PC-9 (cell line): ENCODE measurements at regions not wholly inside any gene's neighbourhood (a gene's known extent, or its start where the extent isn't known, plus 50 kb on each side); places are given as distances from the start of the nearest gene placed in this dataset.

Experiments
- BruUV-seq: library from RNA; stranded (reverse); fragments of 400-500 nt; replicated peaks from 2 replicates; lab custom pipeline; 2021; lab: Mats Ljungman, UMichigan
- CTCF ChIA-PET: fragments of 300-600 bp; sonication (Branson Sonifier 250); formaldehyde crosslinking; loops from one replicate; lab custom pipeline; 2022; ENCODE audit warnings: antibody characterized with exemption; lab: Charles Lee
- POLR2A ChIA-PET: fragments of 300-600 bp; sonication (Branson Sonifier 250); formaldehyde crosslinking; loops from one replicate; lab custom pipeline; 2022; ENCODE audit warnings: antibody characterized with exemption; ENCODE audit not compliant: unreplicated experiment; lab: Charles Lee
- DNase-seq, 2 experiments: peaks; one replicate each; pipeline versions ENCODE4 v3.0.0 to v3.0.0-alpha.2; 2015 to 2022; ENCODE audit warnings: mixed read lengths in 1 of 2
- H2AFZ ChIP-seq: fragments of 200-600 bp; sonication (generic); 2 replicates; pipeline ENCODE4 v1.8.1; 2017; ENCODE audit warnings: antibody characterized with exemption
- H3F3A ChIP-seq: fragments of 200-600 bp; sonication (generic); 2 replicates; pipeline ENCODE4 v1.8.1; 2017; ENCODE audit warnings: antibody characterized with exemption, mild to moderate bottlenecking, low read depth; ENCODE audit not compliant: insufficient read depth
- H3K27ac ChIP-seq: fragments of 200-600 bp; sonication (generic); 2 replicates; pipeline ENCODE4 v1.6.1; 2016; ENCODE audit warnings: mixed run types
- H3K27me3 ChIP-seq: fragments of 200-600 bp; sonication (generic); 2 replicates; pipeline ENCODE4 v1.6.1; 2016; ENCODE audit warnings: low read depth, mixed run types; ENCODE audit not compliant: insufficient read depth
- H3K36me3 ChIP-seq: fragments of 200-600 bp; sonication (generic); 2 replicates; pipeline ENCODE4 v1.6.1; 2016; ENCODE audit warnings: low read depth, mixed run types
- H3K4me1 ChIP-seq: fragments of 200-600 bp; sonication (generic); replicated peaks from 2 replicates; pipeline ENCODE4 v1.6.1; 2016; ENCODE audit warnings: mixed run types; ENCODE audit not compliant: insufficient read depth
- H3K4me2 ChIP-seq: fragments of 200-600 bp; sonication (generic); 2 replicates; pipeline ENCODE4 v1.6.1; 2017; ENCODE audit warnings: mixed run types
- H3K4me3 ChIP-seq: fragments of 200-600 bp; sonication (generic); 2 replicates; pipeline ENCODE4 v1.6.1; 2016; ENCODE audit warnings: mixed run types
- H3K79me2 ChIP-seq: fragments of 200-600 bp; sonication (generic); 2 replicates; pipeline ENCODE4 v1.6.1; 2017; ENCODE audit warnings: low read depth, mixed run types
- H3K9me2 ChIP-seq: fragments of 200-600 bp; sonication (generic); 2 replicates; pipeline ENCODE4 v1.8.1; 2017; ENCODE audit warnings: mild to moderate bottlenecking; ENCODE audit not compliant: insufficient read depth
- H3K9me3 ChIP-seq: fragments of 200-600 bp; sonication (generic); 2 replicates; pipeline ENCODE4 v1.8.1; 2016; ENCODE audit warnings: low read depth; ENCODE audit not compliant: insufficient read depth
- H4K20me1 ChIP-seq: fragments of 200-600 bp; sonication (generic); 2 replicates; pipeline ENCODE4 v1.8.1; 2017; ENCODE audit not compliant: insufficient read depth
- EZH2 ChIP-seq: fragments of 200-600 bp; sonication (generic); IDR thresholded peaks from 2 replicates; pipeline ENCODE4 v1.8.0; 2017; ENCODE audit warnings: antibody characterized with exemption, low read depth
- intact Hi-C: fragments of 100-400 bp; cut with micrococcal nuclease; formaldehyde crosslinking; loops from one replicate; pipeline ENCODE4 v1.10.0; 2022; ENCODE audit not compliant: unreplicated experiment
- TF ChIP-seq, protein P1 (sequence below): fragments of 200-600 bp; sonication (generic); conservative IDR thresholded peaks from 2 replicates; pipeline ENCODE4 v1.6.1; 2017; ENCODE audit warnings: mixed run types, antibody characterized with exemption, mild to moderate bottlenecking, moderate library complexity

DNA sequence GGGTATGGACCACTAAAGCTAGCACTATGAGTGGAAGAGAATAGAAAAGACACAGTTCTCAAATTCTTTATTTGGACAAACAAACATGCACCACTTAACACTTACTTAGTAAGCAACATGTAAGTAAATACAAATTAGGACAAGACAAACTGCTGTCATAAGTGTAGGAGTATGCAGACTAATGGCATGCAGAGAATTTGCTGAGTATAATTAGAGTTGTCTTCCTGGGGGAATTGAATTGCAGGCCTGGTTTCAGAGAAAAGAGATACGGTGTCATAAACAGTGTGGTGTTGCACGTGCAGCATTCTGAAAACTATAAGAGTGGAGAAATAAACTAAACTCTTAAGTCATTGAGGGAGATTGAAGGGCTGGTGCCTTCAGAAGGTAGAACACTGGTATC, 125.2 kb upstream of the EYA4 start:
- no peak overlapping the region for H3K4me3 ChIP-seq
- no peaks in the 10 kb centered on the region for H3K27me3 ChIP-seq
- H3K27ac ChIP-seq: no peak overlapping the region
- H3K4me1 ChIP-seq: no peaks in the 10 kb centered on the region
- no peak for TF ChIP-seq EZH2
- TF ChIP-seq, protein P1, sequence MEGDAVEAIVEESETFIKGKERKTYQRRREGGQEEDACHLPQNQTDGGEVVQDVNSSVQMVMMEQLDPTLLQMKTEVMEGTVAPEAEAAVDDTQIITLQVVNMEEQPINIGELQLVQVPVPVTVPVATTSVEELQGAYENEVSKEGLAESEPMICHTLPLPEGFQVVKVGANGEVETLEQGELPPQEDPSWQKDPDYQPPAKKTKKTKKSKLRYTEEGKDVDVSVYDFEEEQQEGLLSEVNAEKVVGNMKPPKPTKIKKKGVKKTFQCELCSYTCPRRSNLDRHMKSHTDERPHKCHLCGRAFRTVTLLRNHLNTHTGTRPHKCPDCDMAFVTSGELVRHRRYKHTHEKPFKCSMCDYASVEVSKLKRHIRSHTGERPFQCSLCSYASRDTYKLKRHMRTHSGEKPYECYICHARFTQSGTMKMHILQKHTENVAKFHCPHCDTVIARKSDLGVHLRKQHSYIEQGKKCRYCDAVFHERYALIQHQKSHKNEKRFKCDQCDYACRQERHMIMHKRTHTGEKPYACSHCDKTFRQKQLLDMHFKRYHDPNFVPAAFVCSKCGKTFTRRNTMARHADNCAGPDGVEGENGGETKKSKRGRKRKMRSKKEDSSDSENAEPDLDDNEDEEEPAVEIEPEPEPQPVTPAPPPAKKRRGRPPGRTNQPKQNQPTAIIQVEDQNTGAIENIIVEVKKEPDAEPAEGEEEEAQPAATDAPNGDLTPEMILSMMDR: no peak
- no peaks in the 10 kb centered on the region for H3K9me2 ChIP-seq
- ChIA-PET CTCF (no interaction called here), POLR2A (interaction anchor here (0.7 kb wide), 1 partner anchor 340 kb away, joined by 3 read pairs; no protein-coding TSS in a partner anchor)
- intact Hi-C loops: no loop called here
- no peak overlapping the region for H2AFZ ChIP-seq
- no TSS peak for BruUV-seq
- no peak for DNase-seq
- H4K20me1 ChIP-seq: no peaks in the 10 kb centered on the region
- H3K9me3 ChIP-seq: no peaks in the 10 kb centered on the region; the same call in 1 of the 2 replicates
- no peaks in the 10 kb centered on the region for H3K79me2 ChIP-seq
- no peak overlapping the region for H3K4me2 ChIP-seq
- no peaks in the 10 kb centered on the region for H3F3A ChIP-seq
- no peaks in the 10 kb centered on the region for H3K36me3 ChIP-seq

DNA sequence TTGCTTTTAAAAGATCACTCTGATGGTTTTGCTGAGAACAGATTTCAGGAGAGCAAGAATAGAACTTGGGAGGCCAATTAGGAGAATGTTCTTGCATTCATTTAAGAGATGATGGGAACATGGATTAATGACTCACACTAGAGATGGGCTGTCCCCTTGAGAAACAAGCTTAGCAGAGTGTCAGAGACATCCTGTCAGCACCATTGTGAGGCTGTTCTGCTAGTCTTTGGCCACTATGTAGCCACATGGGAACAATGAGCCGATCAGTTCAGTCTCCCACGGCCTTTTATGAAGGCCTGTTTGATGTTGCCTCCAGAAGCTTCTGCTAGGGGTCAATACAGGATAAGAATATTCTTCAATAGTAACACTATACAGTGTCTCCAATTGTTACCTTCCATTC, 113.0 kb upstream of the EYA4 start:
- Histone ChIP-seq H3K4me2 (no peak overlapping the region), H3K27me3 (no peaks in the 10 kb centered on the region), H3K27ac (no peak overlapping the region), H3K4me1 (peaks cover 15% of the 10 kb centered on the region), H3K79me2 (no peaks in the 10 kb centered on the region), H4K20me1 (no peaks in the 10 kb centered on the region), H3K36me3 (no peaks in the 10 kb centered on the region), H3K4me3 (no peak overlapping the region), H2AFZ (no peak overlapping the region), H3K9me3 (no peaks in the 10 kb centered on the region), H3F3A (0 out of 2 replicates have a peak, but pooled peaks cover 3% of the 10 kb centered on the region), H3K9me2 (no peaks in the 10 kb centered on the region)
- no peak for TF ChIP-seq EZH2
- TF ChIP-seq, protein P1: no peak
- ChIA-PET CTCF (no interaction called here), POLR2A (no interaction called here)
- intact Hi-C loops: loop anchor here (5.0 kb wide), 1 partner anchor 279 kb away; no protein-coding TSS in a partner anchor
- BruUV-seq: no TSS peak
- DNase-seq: no peak

DNA sequence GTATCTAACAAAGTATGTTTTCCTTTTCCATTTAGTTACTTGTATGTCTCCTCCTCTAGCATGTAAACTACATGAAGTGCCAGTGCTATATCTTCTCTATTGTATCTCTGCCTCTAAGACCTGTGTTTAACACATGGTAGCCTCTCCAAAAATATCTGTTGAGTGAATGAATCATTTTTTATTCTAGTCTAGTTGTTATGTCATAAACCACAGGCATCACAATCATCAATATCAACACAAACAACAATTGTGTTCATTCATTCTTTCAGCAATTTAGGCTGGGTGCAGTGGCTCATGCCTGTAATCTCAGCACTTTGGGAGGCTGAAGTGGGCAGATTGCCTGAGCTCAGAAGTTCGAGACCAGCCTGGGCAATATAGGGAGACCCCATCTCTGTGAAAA, 111.6 kb upstream of the EYA4 start:
- H3K36me3 ChIP-seq: no peaks in the 10 kb centered on the region
- intact Hi-C loops: loop anchor here (5.0 kb wide), 1 partner anchor 278 kb away; no protein-coding TSS in a partner anchor
- no peak overlapping the region for H3K27ac ChIP-seq
- H3K79me2 ChIP-seq: no peaks in the 10 kb centered on the region
- H3K4me1 ChIP-seq: peaks cover 15% of the 10 kb centered on the region
- CTCF ChIA-PET: no interaction called here
- H3K9me2 ChIP-seq: no peaks in the 10 kb centered on the region
- BruUV-seq: no TSS peak
- H3K9me3 ChIP-seq: no peaks in the 10 kb centered on the region
- peak in 1 of 2 experiments; percentile 21 for DNase-seq
- no peak overlapping the region for H2AFZ ChIP-seq
- 0 out of 2 replicates have a peak, but pooled peaks cover 3% of the 10 kb centered on the region for H3F3A ChIP-seq
- no peaks in the 10 kb centered on the region for H3K27me3 ChIP-seq
- TF ChIP-seq, protein P1: no peak
- no peak for TF ChIP-seq EZH2
- POLR2A ChIA-PET: no interaction called here
- no peaks in the 10 kb centered on the region for H4K20me1 ChIP-seq
- H3K4me3 ChIP-seq: no peak overlapping the region
- H3K4me2 ChIP-seq: no peak overlapping the region
